HEK293 (cell line): ENCODE measurements at regions not wholly inside any gene's neighbourhood (a gene's known extent, or its start where the extent isn't known, plus 50 kb on each side); places are given as distances from the start of the nearest gene placed in this dataset.

Source experiments
- CTCF ChIA-PET: fragments of 350-600 bp; formaldehyde crosslinking; extraction: SDS; loops from one replicate; lab custom pipeline; 2021; ENCODE audit warnings: antibody characterized with exemption; lab: Yijun Ruan, JAX
- POLR2A ChIA-PET: fragments of 300-600 bp; formaldehyde crosslinking; extraction: SDS; loops from one replicate; lab custom pipeline; 2020; ENCODE audit warnings: antibody characterized with exemption, inconsistent platforms; lab: Yijun Ruan, JAX
- H3K27ac ChIP-seq: fragments of 200-500 bp; sonication (Bioruptor generic); 2 replicates; pipeline ENCODE4 v1.5.1; 2014; ENCODE audit warnings: low read depth, low read length, control low read depth, inconsistent platforms; ENCODE audit errors: extremely low read depth
- H3K36me3 ChIP-seq, 2 experiments: fragments of 200-500 bp in 1 of 2; sonication (Bioruptor generic) in 1 of 2; 1 replicate in 1 of 2; 2 replicates in 1 of 2; pipeline ENCODE4 v1.5.1; 2014 to 2017; ENCODE audit warnings: inconsistent platforms in 2 of 2, low read length in 2 of 2; ENCODE audit not compliant: control insufficient read depth in 2 of 2, insufficient read depth in 1 of 2
- H3K4me1 ChIP-seq: fragments of 200-500 bp; sonication (Bioruptor generic); 2 replicates; pipeline ENCODE4 v1.5.1; 2014; ENCODE audit warnings: mild to moderate bottlenecking, low read length, inconsistent platforms; ENCODE audit not compliant: control insufficient read depth, insufficient read depth
- H3K4me3 ChIP-seq: 2 replicates; pipeline ENCODE4 v1.5.1; 2011; ENCODE audit warnings: low read depth, mild to moderate bottlenecking, control low read depth, low read length, moderate library complexity
- H3K9me3 ChIP-seq: fragments of 200-500 bp; sonication (Bioruptor generic); 2 replicates; pipeline ENCODE4 v1.5.1; 2014; ENCODE audit warnings: low read depth, low read length, inconsistent platforms; ENCODE audit not compliant: control insufficient read depth, insufficient read depth
- KLF9 ChIP-seq: fragments of 450-650 bp; formaldehyde crosslinking; IDR thresholded peaks from 2 replicates; pipeline ENCODE4 v1.5.1; 2016; ENCODE audit warnings: missing biosample characterization, missing genetic modification characterization, low read depth
- MEIS1 ChIP-seq: sonication (generic); formaldehyde crosslinking; IDR thresholded peaks from 2 replicates; pipeline ENCODE4 v1.8.1; 2022; ENCODE audit warnings: missing genetic modification reagents, mild to moderate bottlenecking, borderline replicate concordance
- PRDM1 ChIP-seq: fragments of 450-650 bp; formaldehyde crosslinking; IDR thresholded peaks from 2 replicates; pipeline ENCODE4; 2016; ENCODE audit warnings: missing biosample characterization, missing genetic modification characterization
- SP7 ChIP-seq: fragments of 450-650 bp; formaldehyde crosslinking; IDR thresholded peaks from 2 replicates; pipeline ENCODE4 v1.5.1; 2016; ENCODE audit warnings: missing biosample characterization, missing genetic modification characterization
- ZBTB1 ChIP-seq: fragments of 450-650 bp; formaldehyde crosslinking; IDR thresholded peaks from 2 replicates; pipeline ENCODE4 v1.5.1; 2016; ENCODE audit warnings: missing biosample characterization, missing genetic modification characterization
- ZNF112 ChIP-seq: fragments of 450-650 bp; formaldehyde crosslinking; IDR thresholded peaks from 2 replicates; pipeline ENCODE4 v1.5.0; 2017; ENCODE audit warnings: missing biosample characterization, missing genetic modification characterization
- ZNF239 ChIP-seq: fragments of 450-650 bp; formaldehyde crosslinking; IDR thresholded peaks from 2 replicates; pipeline ENCODE4 v1.5.1; 2016; ENCODE audit warnings: missing biosample characterization, missing genetic modification characterization
- ZNF341 ChIP-seq: fragments of 450-650 bp; formaldehyde crosslinking; IDR thresholded peaks from 2 replicates; pipeline ENCODE4; 2016; ENCODE audit warnings: low read depth, missing biosample characterization, missing genetic modification characterization
- ZNF501 ChIP-seq: fragments of 450-650 bp; formaldehyde crosslinking; IDR thresholded peaks from 2 replicates; pipeline ENCODE4 v1.5.1; 2016; ENCODE audit warnings: missing biosample characterization, missing genetic modification characterization
- ZNF529 ChIP-seq: fragments of 450-650 bp; formaldehyde crosslinking; IDR thresholded peaks from 2 replicates; pipeline ENCODE4 v1.5.1; 2017; ENCODE audit warnings: missing genetic modification characterization, missing biosample characterization; ENCODE audit not compliant: insufficient replicate concordance
- ZNF585B ChIP-seq: fragments of 450-650 bp; formaldehyde crosslinking; IDR thresholded peaks from 2 replicates; pipeline ENCODE4 v1.5.1; 2016; ENCODE audit warnings: missing biosample characterization, missing genetic modification characterization
- ZNF664 ChIP-seq: fragments of 450-650 bp; formaldehyde crosslinking; IDR thresholded peaks from 2 replicates; pipeline ENCODE4 v1.5.1; 2016; ENCODE audit warnings: missing biosample characterization, missing genetic modification characterization
- ZSCAN23 ChIP-seq: fragments of 450-650 bp; formaldehyde crosslinking; IDR thresholded peaks from 2 replicates; pipeline ENCODE4 v1.5.1; 2016; ENCODE audit warnings: missing biosample characterization, missing genetic modification characterization
- ZSCAN30 ChIP-seq: fragments of 450-650 bp; IDR thresholded peaks from 2 replicates; pipeline ENCODE4 v1.5.1; 2018; ENCODE audit warnings: missing biosample characterization, mild to moderate bottlenecking, missing genetic modification characterization, moderate library complexity
- ZXDB ChIP-seq: fragments of 450-650 bp; formaldehyde crosslinking; IDR thresholded peaks from 2 replicates; pipeline ENCODE4 v1.5.1; 2016; ENCODE audit warnings: missing biosample characterization, missing genetic modification characterization
- TF ChIP-seq, protein P1 (sequence below): fragments of 450-650 bp; formaldehyde crosslinking; IDR thresholded peaks from 2 replicates; pipeline ENCODE4 v1.5.1; 2016; ENCODE audit warnings: missing biosample characterization, missing genetic modification characterization
- TF ChIP-seq, protein P2 (sequence below): fragments of 450-650 bp; formaldehyde crosslinking; IDR thresholded peaks from 2 replicates; pipeline ENCODE4 v1.5.1; 2016; ENCODE audit warnings: missing biosample characterization, missing genetic modification characterization, low read depth
- TF ChIP-seq, protein P3 (sequence below): fragments of 450-650 bp; formaldehyde crosslinking; IDR thresholded peaks from 2 replicates; pipeline ENCODE4 v1.5.1; 2016; ENCODE audit warnings: missing biosample characterization, missing genetic modification characterization

DNA sequence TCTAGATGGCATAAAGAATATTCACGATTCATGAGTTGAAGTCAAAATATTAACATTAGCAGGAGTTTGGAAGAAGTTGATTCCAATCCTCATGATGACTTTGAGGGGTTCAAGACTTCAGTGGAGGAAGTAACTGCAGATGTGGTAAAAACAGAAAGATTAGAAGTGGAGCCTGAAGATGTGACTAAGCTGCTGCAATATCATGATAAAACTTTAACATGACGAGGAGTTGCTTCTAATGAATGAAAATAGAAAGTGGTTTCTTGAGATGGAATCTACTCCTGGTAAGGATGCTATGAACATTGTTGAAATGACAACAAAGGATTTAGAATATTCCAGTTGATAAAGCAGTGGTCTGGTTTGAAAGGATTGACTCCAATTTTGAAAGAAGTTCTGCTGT lies 70.1 kb upstream of the TMLHE start (continued):
- TF ChIP-seq, protein P1, sequence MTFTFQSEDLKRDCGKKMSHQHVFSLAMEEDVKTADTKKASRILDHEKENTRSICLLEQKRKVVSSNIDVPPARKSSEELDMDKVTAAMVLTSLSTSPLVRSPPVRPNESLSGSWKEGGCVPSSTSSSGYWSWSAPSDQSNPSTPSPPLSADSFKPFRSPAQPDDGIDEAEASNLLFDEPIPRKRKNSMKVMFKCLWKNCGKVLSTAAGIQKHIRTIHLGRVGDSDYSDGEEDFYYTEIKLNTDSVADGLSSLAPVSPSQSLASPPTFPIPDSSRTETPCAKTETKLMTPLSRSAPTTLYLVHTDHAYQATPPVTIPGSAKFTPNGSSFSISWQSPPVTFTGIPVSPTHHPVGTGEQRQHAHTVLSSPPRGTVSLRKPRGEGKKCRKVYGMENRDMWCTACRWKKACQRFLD (tag by site-specific recombination) = no peak
- TF ChIP-seq ZNF585B = no peak
- TF ChIP-seq ZXDB = no peak
- TF ChIP-seq ZNF501 (tag by site-specific recombination) = no peak
- no peak for TF ChIP-seq KLF9 (tag by site-specific recombination)
- no peak for TF ChIP-seq ZBTB1

DNA sequence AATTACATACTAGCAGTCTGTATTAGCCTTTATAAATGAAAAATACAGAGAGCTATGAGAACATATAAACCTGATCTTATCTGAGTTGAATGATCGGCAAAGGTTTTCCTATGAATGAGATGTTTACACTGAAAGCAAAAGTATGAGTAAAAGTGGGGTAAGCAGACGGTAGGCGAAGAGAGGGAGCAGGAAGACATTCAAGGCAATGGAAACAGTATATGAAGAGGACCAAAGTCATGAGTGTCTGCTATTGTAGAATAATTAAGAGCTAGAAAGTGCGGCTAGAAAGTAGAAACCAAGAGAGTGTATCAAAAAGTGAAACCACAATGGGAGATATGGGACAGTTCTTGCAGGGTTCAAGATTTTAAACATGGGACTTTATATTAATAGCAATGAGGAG lies 67.0 kb upstream of the TMLHE start:
- POLR2A ChIA-PET = no interaction called here
- TF ChIP-seq SP7 (tag by site-specific recombination) (no peak), PRDM1 (tag by site-specific recombination) (peak; percentile 93), ZNF239 (tag by site-specific recombination) (no peak)
- CTCF ChIA-PET = no interaction called here

DNA sequence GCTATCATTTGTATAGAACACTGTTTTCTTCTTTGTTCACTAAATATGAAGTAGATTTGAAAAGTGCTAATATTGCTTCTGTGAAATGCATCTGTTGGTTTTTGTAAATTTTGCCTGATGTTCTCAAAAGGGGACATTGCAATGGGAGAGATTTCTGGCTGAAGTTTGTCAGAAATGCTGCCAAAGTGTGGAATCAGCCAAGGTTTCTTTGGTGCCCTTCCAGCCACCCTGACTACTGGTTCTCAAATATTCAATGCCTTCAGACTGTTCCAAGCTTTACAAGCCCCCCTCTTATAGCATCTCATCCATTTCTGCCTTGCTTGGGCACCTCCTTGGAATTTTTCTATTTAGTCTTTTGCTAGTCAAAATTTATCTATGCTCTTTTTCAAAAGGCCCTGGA lies 60.6 kb upstream of the TMLHE start:
- no peak for TF ChIP-seq ZNF529 (tag by site-specific recombination)
- TF ChIP-seq, protein P2, sequence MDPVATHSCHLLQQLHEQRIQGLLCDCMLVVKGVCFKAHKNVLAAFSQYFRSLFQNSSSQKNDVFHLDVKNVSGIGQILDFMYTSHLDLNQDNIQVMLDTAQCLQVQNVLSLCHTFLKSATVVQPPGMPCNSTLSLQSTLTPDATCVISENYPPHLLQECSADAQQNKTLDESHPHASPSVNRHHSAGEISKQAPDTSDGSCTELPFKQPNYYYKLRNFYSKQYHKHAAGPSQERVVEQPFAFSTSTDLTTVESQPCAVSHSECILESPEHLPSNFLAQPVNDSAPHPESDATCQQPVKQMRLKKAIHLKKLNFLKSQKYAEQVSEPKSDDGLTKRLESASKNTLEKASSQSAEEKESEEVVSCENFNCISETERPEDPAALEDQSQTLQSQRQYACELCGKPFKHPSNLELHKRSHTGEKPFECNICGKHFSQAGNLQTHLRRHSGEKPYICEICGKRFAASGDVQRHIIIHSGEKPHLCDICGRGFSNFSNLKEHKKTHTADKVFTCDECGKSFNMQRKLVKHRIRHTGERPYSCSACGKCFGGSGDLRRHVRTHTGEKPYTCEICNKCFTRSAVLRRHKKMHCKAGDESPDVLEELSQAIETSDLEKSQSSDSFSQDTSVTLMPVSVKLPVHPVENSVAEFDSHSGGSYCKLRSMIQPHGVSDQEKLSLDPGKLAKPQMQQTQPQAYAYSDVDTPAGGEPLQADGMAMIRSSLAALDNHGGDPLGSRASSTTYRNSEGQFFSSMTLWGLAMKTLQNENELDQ = no peak
- no peak for TF ChIP-seq MEIS1 (CRISPR knock-in tag)
- no peak for TF ChIP-seq ZNF341
- TF ChIP-seq ZNF112 (tag by site-specific recombination) = no peak
- TF ChIP-seq ZSCAN23 (tag by site-specific recombination) = no peak
- TF ChIP-seq, protein P3, sequence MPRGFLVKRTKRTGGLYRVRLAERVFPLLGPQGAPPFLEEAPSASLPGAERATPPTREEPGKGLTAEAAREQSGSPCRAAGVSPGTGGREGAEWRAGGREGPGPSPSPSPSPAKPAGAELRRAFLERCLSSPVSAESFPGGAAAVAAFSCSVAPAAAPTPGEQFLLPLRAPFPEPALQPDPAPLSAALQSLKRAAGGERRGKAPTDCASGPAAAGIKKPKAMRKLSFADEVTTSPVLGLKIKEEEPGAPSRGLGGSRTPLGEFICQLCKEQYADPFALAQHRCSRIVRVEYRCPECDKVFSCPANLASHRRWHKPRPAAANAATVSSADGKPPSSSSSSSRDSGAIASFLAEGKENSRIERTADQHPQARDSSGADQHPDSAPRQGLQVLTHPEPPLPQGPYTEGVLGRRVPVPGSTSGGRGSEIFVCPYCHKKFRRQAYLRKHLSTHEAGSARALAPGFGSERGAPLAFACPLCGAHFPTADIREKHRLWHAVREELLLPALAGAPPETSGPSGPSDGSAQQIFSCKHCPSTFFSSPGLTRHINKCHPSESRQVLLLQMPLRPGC (tag by site-specific recombination) = no peak
- TF ChIP-seq ZSCAN30 (tag by site-specific recombination) = no peak
- no peak for TF ChIP-seq ZNF664 (tag by site-specific recombination)
- no peaks in the 10 kb centered on the region; the same call in 1 of the 2 replicates for H3K9me3 ChIP-seq
- no peak overlapping the region for H3K27ac ChIP-seq
- H3K4me3 ChIP-seq = no peak overlapping the region
- no peaks in the 10 kb centered on the region for H3K36me3 ChIP-seq
- POLR2A ChIA-PET = no interaction called here
- CTCF ChIA-PET = no interaction called here
- H3K4me1 ChIP-seq = no peaks in the 10 kb centered on the region

More for the DNA sequence above, 67.0 kb upstream of the TMLHE start:
- Histone ChIP-seq H3K27ac (no peak overlapping the region), H3K9me3 (no peaks in the 10 kb centered on the region; the same call in 1 of the 2 replicates), H3K4me1 (no peaks in the 10 kb centered on the region), H3K4me3 (no peak overlapping the region), H3K36me3 (no peaks in the 10 kb centered on the region)
